Gastrocnemius medialis (tissue), 4 donors: ENCODE measurements at regions not wholly inside any gene's neighbourhood (a gene's known extent, or its start where the extent isn't known, plus 50 kb on each side); places are given as distances from the start of the nearest gene placed in this dataset.

Experiments
- ATAC-seq, 2 donors: fragments of 150-250 bp; one replicate each; pipeline ENCODE4 v1.9.1; 2016
- DNase-seq, 2 donors: peaks; one replicate each; pipeline ENCODE4 v3.0.0-alpha.2; 2019
- H3K27ac ChIP-seq, 4 donors: fragments of 200-600 bp; sonication (generic); 1 replicate in 1 of 4; 2 replicates in 3 of 4; pipeline ENCODE4 v1.5.1; 2016 to 2018; ENCODE audit warnings: mild to moderate bottlenecking in 2 of 4, moderate library complexity in 1 of 4
- H3K27me3 ChIP-seq, 3 donors: fragments of 200-600 bp; sonication (generic) in 2 of 3; 1 replicate in 1 of 3; 2 replicates in 2 of 3; pipeline versions ENCODE4 v1.5.1 to v1.6.0; 2016 to 2019; ENCODE audit warnings: mild to moderate bottlenecking in 1 of 3, moderate library complexity in 1 of 3
- H3K36me3 ChIP-seq, 2 donors: fragments of 200-600 bp; sonication (generic) in 1 of 2; one replicate each; pipeline ENCODE4 v1.5.1; 2017 to 2018
- H3K4me1 ChIP-seq, 2 donors: fragments of 200-600 bp; sonication (generic) in 1 of 2; one replicate each; pipeline ENCODE4 v1.5.1; 2016 to 2017; ENCODE audit warnings: mild to moderate bottlenecking in 2 of 2
- H3K4me3 ChIP-seq, 4 donors: fragments of 200-600 bp; sonication (generic) in 3 of 4; 1 replicate in 1 of 4; 2 replicates in 3 of 4; pipeline ENCODE4 v1.5.1; 2016 to 2019; ENCODE audit warnings: mild to moderate bottlenecking in 2 of 4
- H3K9me3 ChIP-seq, 3 donors: fragments of 200-600 bp; sonication (generic) in 2 of 3; 1 replicate in 1 of 3; 2 replicates in 2 of 3; pipeline ENCODE4 v1.5.1; 2016 to 2019
- CTCF ChIP-seq, 5 experiments: fragments of 450-650 bp in 3 of 5; fragments of 200-600 bp in 2 of 5; sonication (generic) in 2 of 5; IDR thresholded peaks in 4 of 5; conservative IDR thresholded peaks in 1 of 5; 1 replicate in 4 of 5; 2 replicates in 1 of 5; pipeline ENCODE4 v1.5.1; 2016 to 2019; ENCODE audit warnings: antibody characterized with exemption in 5 of 5, mild to moderate bottlenecking in 3 of 5, moderate library complexity in 3 of 5
- POLR2A ChIP-seq, 2 donors: fragments of 450-650 bp; IDR thresholded peaks; one replicate each; pipeline ENCODE4 v1.6.1; 2017; ENCODE audit warnings: antibody characterized with exemption in 2 of 2, mild to moderate bottlenecking in 2 of 2, moderate library complexity in 2 of 2
- in situ Hi-C, 4 donors: fragments of 200-750 bp; cut with MboI; loops; one replicate each; pipeline versions ENCODE4 v1.15.0 to v1.8.0; 2017; ENCODE audit warnings: low sequenced_read_pairs in 4 of 4
- intact Hi-C: fragments of 100-400 bp; cut with DNase I; formaldehyde crosslinking; loops from one replicate; pipeline ENCODE4 v1.15.1; 2023; ENCODE audit warnings: low total_unique reads

GRCh38 chr16:8483396-8483795 is 106.9 kb downstream of the TMEM114 start:
- intact Hi-C loops (no loop called here), in situ Hi-C loops (no loop called here)
- no peaks in the 10 kb centered on the region for H3K36me3 ChIP-seq
- no peak overlapping the region for H3K4me3 ChIP-seq
- H3K4me1 ChIP-seq = no peaks in the 10 kb centered on the region
- no peak overlapping the region for H3K27ac ChIP-seq
- no peak for TF ChIP-seq POLR2A (IDR thresholded peaks at IDR 0.05)
- TF ChIP-seq CTCF (IDR thresholded peaks at IDR 0.05 in 4 of 5, conservative IDR thresholded peaks at IDR 0.05 in 1 of 5) = no peak
- ATAC-seq = no peak
- no peaks in the 10 kb centered on the region for H3K27me3 ChIP-seq
- H3K9me3 ChIP-seq = no peaks in the 10 kb centered on the region
- no peak for DNase-seq

GRCh38 chr16:8481810-8482209 is 108.5 kb downstream of the TMEM114 start:
- ATAC-seq (no peak), DNase-seq (no peak)
- no peaks in the 10 kb centered on the region for H3K4me1 ChIP-seq
- in situ Hi-C loops (no loop called here), intact Hi-C loops (no loop called here)
- H3K36me3 ChIP-seq = no peaks in the 10 kb centered on the region
- H3K27ac ChIP-seq = no peak overlapping the region
- H3K4me3 ChIP-seq = no peak overlapping the region
- no peaks in the 10 kb centered on the region for H3K27me3 ChIP-seq
- H3K9me3 ChIP-seq = no peaks in the 10 kb centered on the region
- TF ChIP-seq POLR2A (IDR thresholded peaks at IDR 0.05) = no peak
- TF ChIP-seq CTCF (IDR thresholded peaks at IDR 0.05 in 4 of 5, conservative IDR thresholded peaks at IDR 0.05 in 1 of 5) = no peak

GRCh38 chr16:8476824-8477223 is 113.5 kb downstream of the TMEM114 start:
- H3K9me3 ChIP-seq = no peaks in the 10 kb centered on the region
- ATAC-seq = no peak
- no peak overlapping the region for H3K4me3 ChIP-seq
- in situ Hi-C loops (no loop called here), intact Hi-C loops (no loop called here)
- no peak for DNase-seq
- no peaks in the 10 kb centered on the region for H3K36me3 ChIP-seq
- TF ChIP-seq POLR2A (IDR thresholded peaks at IDR 0.05) (no peak), CTCF (IDR thresholded peaks at IDR 0.05 in 4 of 5, conservative IDR thresholded peaks at IDR 0.05 in 1 of 5) (no peak)
- H3K4me1 ChIP-seq = no peaks in the 10 kb centered on the region
- H3K27me3 ChIP-seq = no peaks in the 10 kb centered on the region
- no peak overlapping the region for H3K27ac ChIP-seq

- no peaks in the 10 kb centered on the region for H3K36me3 ChIP-seq
- no peak overlapping the region for H3K27ac ChIP-seq
- H3K4me3 ChIP-seq = no peak overlapping the region
- intact Hi-C loops (no loop called here), in situ Hi-C loops (no loop called here)
- no peaks in the 10 kb centered on the region for H3K27me3 ChIP-seq
- DNase-seq = no peak
- TF ChIP-seq CTCF (IDR thresholded peaks at IDR 0.05 in 4 of 5, conservative IDR thresholded peaks at IDR 0.05 in 1 of 5) (no peak), POLR2A (IDR thresholded peaks at IDR 0.05) (no peak)
- no peak for ATAC-seq
- H3K9me3 ChIP-seq = no peaks in the 10 kb centered on the region
- H3K4me1 ChIP-seq = no peaks in the 10 kb centered on the region
These were observed 115.7 kb downstream of the TMEM114 start for GRCh38 chr16:8474587-8474986.

- Histone ChIP-seq H3K9me3 (no peaks in the 10 kb centered on the region), H3K36me3 (no peaks in the 10 kb centered on the region), H3K4me1 (no peaks in the 10 kb centered on the region), H3K27ac (no peak overlapping the region), H3K4me3 (no peak overlapping the region), H3K27me3 (no peaks in the 10 kb centered on the region)
- in situ Hi-C loops = no loop called here
- TF ChIP-seq POLR2A (IDR thresholded peaks at IDR 0.05) = no peak
- TF ChIP-seq CTCF (IDR thresholded peaks at IDR 0.05 in 4 of 5, conservative IDR thresholded peaks at IDR 0.05 in 1 of 5) = no peak
- intact Hi-C loops = no loop called here
- ATAC-seq (no peak), DNase-seq (no peak)
These were observed 121.1 kb downstream of the TMEM114 start for GRCh38 chr16:8469102-8469778.
